ENCODE measurements at regions not wholly inside any gene's neighbourhood (a gene's known extent, or its start where the extent isn't known, plus 50 kb on each side); places are given as distances from the start of the nearest gene placed in this dataset.
"Not testable (repeated sequence)": the region's sequence is repeated elsewhere in the genome, so short reads cannot be mapped to it uniquely, and the experiment has no call there.

DNA sequence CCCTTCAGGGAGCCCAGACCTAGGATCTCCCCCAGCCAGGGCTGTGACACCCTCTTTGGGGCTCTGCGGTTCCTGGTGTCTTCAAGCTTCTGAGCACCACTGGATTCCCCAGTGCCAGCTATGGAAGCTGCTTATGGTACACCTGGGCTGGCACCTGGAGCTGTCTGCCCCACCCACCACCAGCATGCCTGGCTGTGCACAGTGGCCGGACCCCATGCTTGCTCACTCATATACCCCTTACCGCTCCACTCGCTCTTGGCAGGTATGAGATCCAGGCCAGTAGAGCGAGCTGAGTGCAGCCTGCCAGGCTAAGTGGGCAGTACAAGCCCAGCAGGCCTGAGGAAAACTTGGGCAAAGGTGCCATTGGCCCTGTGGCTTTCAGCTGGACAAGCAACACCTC lies 114.0 kb downstream of the DACT1 start:
- no peak for DNase-seq (ENCODE audit: low read depth in 3 of 3, low spot score in 2 of 3)

- DNase-seq (ENCODE audit: low read depth in 3 of 3, low spot score in 2 of 3), result no peak
Measured at GRCh38 chr14:58752289-58752688, 114.5 kb downstream of the DACT1 start.

- DNase-seq (ENCODE audit: low read depth in 3 of 3, low spot score in 2 of 3), result no peak
Measured at GRCh38 chr14:58752771-58753201, 115.0 kb downstream of the DACT1 start.

GRCh38 chr14:58755031-58755925 lies 117.5 kb downstream of the DACT1 start:
- DNase-seq (ENCODE audit: low read depth in 3 of 3, low spot score in 2 of 3), result no peak

DNA sequence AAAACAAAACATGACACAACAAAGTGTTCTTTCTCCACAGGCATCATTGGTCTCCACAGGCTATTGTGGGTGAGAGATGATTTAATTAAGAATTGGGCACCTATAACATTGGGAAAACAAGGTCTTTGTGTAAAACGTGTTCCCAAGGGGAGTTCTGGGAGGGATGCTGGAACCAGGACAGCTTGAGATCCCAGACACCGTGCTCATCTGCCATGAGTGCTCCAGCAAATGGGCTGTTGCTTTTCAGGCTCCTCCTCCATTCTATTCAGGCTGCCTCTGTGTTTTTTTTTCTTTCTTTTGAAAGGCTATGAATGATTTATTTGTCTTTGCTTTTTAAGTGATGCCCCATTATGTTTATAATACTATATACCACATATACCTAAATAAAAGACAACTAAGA lies 122.4 kb downstream of the DACT1 start:
- DNase-seq (ENCODE audit: low read depth in 3 of 3, low spot score in 2 of 3), result no peak

- no peak for DNase-seq (ENCODE audit: low read depth in 3 of 3, low spot score in 2 of 3)
Measured at GRCh38 chr14:58762629-58763028, 124.9 kb downstream of the DACT1 start.

DNA sequence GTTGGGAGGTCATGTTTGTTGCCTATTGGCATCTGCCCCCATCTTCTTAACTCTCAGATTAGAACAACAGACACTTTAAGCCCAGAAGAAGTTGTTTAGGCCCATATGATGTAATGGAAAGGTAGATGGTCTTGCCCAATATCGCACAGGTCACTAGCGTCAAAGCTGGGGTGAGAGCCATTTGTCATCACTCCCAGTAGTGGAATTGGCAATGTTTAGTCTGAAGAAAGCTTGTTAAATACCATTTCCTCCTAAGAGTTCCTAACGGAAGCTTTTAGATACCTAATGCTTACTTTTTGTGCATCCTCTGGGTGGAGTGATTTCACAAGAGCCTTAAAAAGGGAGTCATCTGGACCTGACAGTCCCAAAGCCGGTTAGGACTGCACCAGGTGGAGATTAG lies 125.4 kb downstream of the DACT1 start:
- no peak for DNase-seq (ENCODE audit: low read depth in 3 of 3, low spot score in 2 of 3)

- DNase-seq (ENCODE audit: low read depth in 3 of 3, low spot score in 2 of 3), result peak in 1 of 3 donors; percentile 51
Measured at GRCh38 chr14:58765418-58765831, 127.7 kb downstream of the DACT1 start.

DNA sequence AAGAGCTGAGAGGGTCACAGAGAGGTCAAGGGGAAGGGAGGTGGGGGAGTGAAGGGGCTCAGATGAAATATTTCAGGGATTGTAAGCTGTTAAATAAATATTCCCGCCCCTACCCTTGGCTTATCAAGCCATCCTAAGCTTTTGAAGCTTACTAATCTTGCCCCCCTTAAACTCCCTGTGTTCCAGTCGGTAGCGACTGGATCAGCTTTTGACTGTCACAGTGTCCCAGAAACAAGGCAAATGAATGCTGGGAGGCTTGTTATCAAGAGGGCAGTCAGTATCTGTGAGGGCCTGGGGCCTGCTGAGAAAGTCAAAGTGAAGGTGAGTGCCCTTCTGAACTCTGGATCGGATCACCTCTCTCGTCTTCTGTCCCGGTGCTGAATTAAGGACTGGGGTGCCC lies 128.1 kb downstream of the DACT1 start:
- no peak for DNase-seq (ENCODE audit: low read depth in 3 of 3, low spot score in 2 of 3)

DNA sequence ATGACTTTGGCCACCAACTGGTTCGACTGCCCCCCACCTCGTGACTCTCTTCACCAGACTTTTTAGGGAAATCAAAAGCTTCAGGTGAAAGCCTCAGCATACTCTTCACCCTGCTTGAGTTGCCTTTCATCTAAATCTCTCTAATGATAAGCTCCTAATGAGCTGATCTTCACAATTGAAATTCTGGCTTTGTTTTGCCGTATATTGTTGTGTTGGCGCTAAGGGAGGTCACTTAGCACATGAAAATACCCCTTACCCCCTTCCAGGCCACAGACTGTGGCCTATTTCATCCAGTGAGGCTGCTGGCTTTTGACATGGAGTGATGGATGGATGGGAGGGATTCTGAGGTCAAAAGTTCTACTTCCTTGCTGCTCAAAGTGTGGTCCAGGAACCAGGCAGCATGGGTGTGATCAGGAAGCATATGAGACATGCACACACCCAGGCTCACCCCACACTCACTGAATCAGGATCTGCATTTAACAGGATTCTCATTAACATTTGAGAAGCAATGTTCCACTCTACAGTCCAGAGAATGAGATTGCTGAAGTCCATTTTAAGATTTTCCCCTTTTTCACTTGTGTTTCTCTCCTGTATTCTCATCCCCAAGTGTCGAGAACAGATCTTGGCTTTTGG lies 131.4 kb downstream of the DACT1 start:
- no peak for DNase-seq (ENCODE audit: low read depth in 3 of 3, low spot score in 2 of 3)

DNA sequence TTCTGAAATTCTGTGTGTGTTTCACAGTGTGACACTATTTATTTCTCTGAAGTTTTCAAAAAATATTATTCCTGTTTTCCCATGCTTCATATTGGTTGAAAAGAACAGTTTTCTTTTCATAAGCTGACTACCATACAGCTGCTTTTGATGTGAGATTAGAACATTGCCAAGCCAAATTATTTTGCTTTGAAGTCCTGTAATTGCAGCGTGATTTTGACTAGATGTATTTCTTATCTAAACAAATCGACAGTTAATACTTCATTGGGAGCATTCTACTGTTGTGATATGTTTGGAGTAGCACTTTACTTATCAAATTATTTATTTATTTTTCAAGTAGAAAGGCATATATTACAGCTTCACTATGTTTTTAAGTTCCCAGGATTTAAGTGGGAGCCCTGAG lies 132.0 kb downstream of the DACT1 start:
- no peak for DNase-seq (ENCODE audit: low read depth in 3 of 3, low spot score in 2 of 3)

- DNase-seq (ENCODE audit: low read depth in 3 of 3, low spot score in 2 of 3), result no peak
Measured at GRCh38 chr14:58770491-58770982, 132.8 kb downstream of the DACT1 start.

GRCh38 chr14:58771016-58771415 lies 133.3 kb downstream of the DACT1 start:
- no peak for DNase-seq (ENCODE audit: low read depth in 3 of 3, low spot score in 2 of 3)

DNA sequence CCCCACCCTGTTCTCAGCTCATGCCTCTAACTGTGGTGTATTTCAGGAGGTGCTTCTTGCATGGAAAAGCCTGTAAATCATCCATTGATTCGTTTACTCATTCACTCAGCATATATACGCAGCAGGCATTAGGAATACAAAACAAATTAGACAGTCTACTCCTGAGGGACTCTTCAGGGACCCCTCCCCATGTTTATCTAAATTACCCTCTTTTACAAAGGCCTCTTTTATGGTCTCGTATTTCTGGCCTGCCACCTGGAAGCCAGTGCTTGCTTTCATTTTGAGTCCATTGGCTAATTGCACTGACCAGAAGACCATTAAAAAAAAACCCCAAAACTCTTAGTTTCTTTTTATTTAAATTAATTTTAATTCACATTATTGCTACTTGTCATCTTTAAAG lies 134.4 kb downstream of the DACT1 start:
- DNase-seq (ENCODE audit: low read depth in 3 of 3, low spot score in 2 of 3), result no peak

- DNase-seq (ENCODE audit: low read depth in 3 of 3, low spot score in 2 of 3), result peak in 1 of 3 donors; percentile 47
Measured at GRCh38 chr14:58772794-58773620, 135.2 kb downstream of the DACT1 start.

GRCh38 chr14:58774531-58774930 lies 136.8 kb downstream of the DACT1 start:
- no peak for DNase-seq (ENCODE audit: low read depth in 3 of 3, low spot score in 2 of 3)

DNA sequence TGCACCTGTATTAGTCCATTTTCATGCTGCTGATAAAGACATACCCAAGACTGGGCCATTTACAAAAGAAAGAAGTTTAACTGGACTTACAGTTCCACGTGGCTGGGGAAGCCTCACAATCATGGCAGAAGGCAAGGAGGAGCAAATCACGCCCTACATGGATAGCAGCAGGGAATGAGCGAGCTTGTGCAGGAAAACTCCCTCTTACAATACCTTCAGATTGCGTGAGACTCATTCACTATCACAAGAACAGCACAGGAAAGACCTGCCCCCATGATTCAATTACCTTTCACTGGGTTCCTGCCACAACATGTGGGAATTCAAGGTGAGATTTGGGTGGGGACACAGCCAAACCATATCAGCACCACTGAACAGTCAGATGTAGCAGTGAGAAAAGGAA lies 137.4 kb downstream of the DACT1 start:
- DNase-seq (ENCODE audit: low read depth in 3 of 3, low spot score in 2 of 3), result not testable (repeated sequence)

GRCh38 chr14:58776516-58776915 lies 138.8 kb downstream of the DACT1 start:
- DNase-seq (ENCODE audit: low read depth in 3 of 3, low spot score in 2 of 3), result no peak

DNA sequence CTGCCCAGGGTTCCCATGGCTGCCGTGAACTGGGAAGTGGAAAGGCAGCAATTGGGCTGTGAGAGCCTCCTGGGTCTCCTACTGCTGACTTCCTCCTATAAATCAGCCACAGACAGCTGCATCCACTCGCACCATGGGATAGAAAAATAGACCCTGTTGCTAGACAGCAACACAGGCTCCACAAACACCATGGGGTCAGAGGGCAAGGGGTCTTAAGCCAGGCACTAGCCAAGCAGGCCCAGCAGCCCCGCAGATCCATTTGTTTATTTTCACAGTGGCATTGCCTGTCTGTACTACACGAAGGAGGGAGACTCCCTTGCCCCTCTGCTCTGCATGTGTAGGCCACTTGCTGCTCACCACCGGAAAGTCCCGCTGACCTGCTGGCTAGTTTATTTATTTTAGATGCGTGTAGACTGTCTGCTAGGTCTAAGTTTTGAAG lies 139.8 kb downstream of the DACT1 start:
- peak in 1 of 3 donors; percentile 60 for DNase-seq (ENCODE audit: low read depth in 3 of 3, low spot score in 2 of 3)

DNA sequence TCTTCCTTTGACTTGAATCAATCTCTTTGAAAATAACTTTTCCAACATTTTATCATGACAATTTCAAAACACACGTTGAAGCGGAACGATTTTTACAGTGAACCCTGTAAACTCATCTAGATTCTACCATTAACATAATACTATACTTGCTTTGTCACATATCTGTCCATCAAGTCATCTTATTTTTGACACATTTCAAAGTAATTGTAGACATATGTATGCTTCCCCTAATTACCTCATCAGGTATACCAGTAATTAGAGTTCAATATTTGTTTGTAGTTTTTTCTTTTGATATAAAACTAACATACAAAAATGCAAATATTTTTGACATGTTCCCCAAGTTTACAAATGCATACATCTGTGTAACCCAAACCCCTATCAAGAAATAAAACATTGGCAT lies 140.4 kb downstream of the DACT1 start:
- DNase-seq (ENCODE audit: low read depth in 3 of 3, low spot score in 2 of 3), result no peak

DNA sequence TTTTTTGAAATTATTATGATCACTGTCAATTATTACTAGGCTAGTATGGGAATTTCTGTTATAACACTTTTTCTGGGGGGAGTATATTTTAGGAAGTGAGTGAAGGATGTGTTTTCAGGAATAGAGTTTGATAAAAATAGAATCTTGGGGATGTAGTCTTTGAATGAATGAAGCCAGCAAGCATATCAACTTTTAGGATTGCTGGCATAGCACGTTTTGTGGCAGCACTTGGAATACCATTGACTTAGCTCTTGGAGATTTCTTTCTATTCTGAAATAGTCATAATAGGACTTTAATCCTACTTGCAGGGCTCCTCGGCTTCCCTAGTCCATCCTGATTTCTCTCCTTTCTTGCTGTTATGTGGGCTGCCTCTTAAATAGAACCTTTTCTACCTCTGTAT lies 141.6 kb downstream of the DACT1 start:
- DNase-seq (ENCODE audit: low read depth in 3 of 3, low spot score in 2 of 3), result no peak
